GM23338 (cell line): ENCODE measurements at regions not wholly inside any gene's neighbourhood (a gene's known extent, or its start where the extent isn't known, plus 50 kb on each side); places are given as distances from the start of the nearest gene placed in this dataset.

Source experiments
- ATAC-seq: fragments of 200-7000 bp; cut with Tn5 transposase; 3 replicates; pipeline ENCODE4 v1.9.1; 2020
- DNase-seq: peaks from one replicate; pipeline ENCODE4 v3.0.0-alpha.2; 2015; ENCODE audit warnings: low spot score
- H2AFZ ChIP-seq: fragments of 200-600 bp; sonication (generic); 2 replicates; pipeline ENCODE4 v1.8.0; 2016; ENCODE audit warnings: antibody characterized with exemption, mild to moderate bottlenecking, moderate library complexity
- H3F3A ChIP-seq: fragments of 200-600 bp; sonication (generic); replicated peaks from 2 replicates; pipeline ENCODE4 v1.8.0; 2017; ENCODE audit warnings: antibody characterized with exemption, mixed run types, low read depth
- H3K27ac ChIP-seq: fragments of 200-600 bp; sonication (generic); 2 replicates; pipeline ENCODE4 v1.6.1; 2016; ENCODE audit warnings: low read depth
- H3K27me3 ChIP-seq: fragments of 200-600 bp; sonication (generic); 2 replicates; pipeline ENCODE4 v1.8.0; 2016; ENCODE audit warnings: mild to moderate bottlenecking, mixed run types, moderate library complexity; ENCODE audit not compliant: insufficient read depth
- H3K36me3 ChIP-seq: fragments of 200-600 bp; sonication (generic); 2 replicates; pipeline ENCODE4 v1.8.0; 2016; ENCODE audit warnings: mild to moderate bottlenecking; ENCODE audit not compliant: insufficient read depth
- H3K4me1 ChIP-seq: fragments of 200-600 bp; sonication (generic); 2 replicates; pipeline ENCODE4 v1.8.0; 2016; ENCODE audit warnings: mild to moderate bottlenecking, moderate library complexity; ENCODE audit not compliant: insufficient read depth
- H3K4me2 ChIP-seq: fragments of 200-600 bp; sonication (generic); 2 replicates; pipeline ENCODE4 v1.7.1; 2017; ENCODE audit warnings: mixed run types
- H3K4me3 ChIP-seq: fragments of 200-600 bp; sonication (generic); 2 replicates; pipeline ENCODE4 v1.6.1; 2016; ENCODE audit warnings: mixed run types
- H3K79me2 ChIP-seq: fragments of 200-600 bp; sonication (generic); replicated peaks from 2 replicates; pipeline ENCODE4 v1.8.0; 2017; ENCODE audit warnings: mild to moderate bottlenecking; ENCODE audit not compliant: insufficient read depth
- H3K9me2 ChIP-seq: fragments of 200-600 bp; sonication (generic); 2 replicates; pipeline ENCODE4 v1.8.0; 2017; ENCODE audit not compliant: insufficient read depth
- H4K20me1 ChIP-seq: fragments of 200-600 bp; sonication (generic); replicated peaks from 2 replicates; pipeline ENCODE4 v1.8.0; 2017; ENCODE audit warnings: mild to moderate bottlenecking; ENCODE audit not compliant: insufficient read depth
- H3K27ac Mint-ChIP-seq: 2 replicates; pipeline ENCODE4 v1.8.0; 2020; ENCODE audit warnings: inconsistent platforms, mild to moderate bottlenecking, moderate library complexity, mixed read lengths
- H3K27me3 Mint-ChIP-seq: 3 replicates; pipeline ENCODE4 v1.8.0; 2022; ENCODE audit warnings: low read depth, mild to moderate bottlenecking, moderate library complexity, mixed read lengths, inconsistent platforms; ENCODE audit not compliant: insufficient read depth, poor library complexity
- H3K36me3 Mint-ChIP-seq: 3 replicates; pipeline ENCODE4 v1.8.0; 2021; ENCODE audit warnings: low read depth, mild to moderate bottlenecking, inconsistent platforms, moderate library complexity, mixed read lengths
- H3K4me1 Mint-ChIP-seq: 3 replicates; pipeline ENCODE4 v1.8.0; 2020; ENCODE audit warnings: mild to moderate bottlenecking, inconsistent platforms, mixed read lengths
- H3K4me3 Mint-ChIP-seq: 3 replicates; pipeline ENCODE4 v1.8.0; 2021; ENCODE audit warnings: moderate library complexity, mild to moderate bottlenecking, inconsistent platforms, mixed read lengths
- H3K9me3 Mint-ChIP-seq: 3 replicates; pipeline ENCODE4 v1.8.0; 2020; ENCODE audit warnings: moderate library complexity, mild to moderate bottlenecking, inconsistent platforms, mixed read lengths
- CREB1 ChIP-seq: fragments of 250-450 bp; sonication (Bioruptor Pico); IDR thresholded peaks from 2 replicates; pipeline ENCODE4 v1.5.0; 2020; ENCODE audit warnings: low read depth, mild to moderate bottlenecking, moderate library complexity
- EZH2 ChIP-seq: fragments of 200-600 bp; sonication (generic); IDR thresholded peaks from one replicate; pipeline ENCODE4 v1.8.0; 2017; ENCODE audit warnings: antibody characterized with exemption, mild to moderate bottlenecking, low read depth; ENCODE audit not compliant: unreplicated experiment
- EZH2phosphoT487 ChIP-seq: fragments of 200-600 bp; sonication (generic); IDR thresholded peaks from one replicate; pipeline ENCODE4 v1.8.1; 2018; ENCODE audit warnings: antibody characterized with exemption; ENCODE audit not compliant: unreplicated experiment
- JUNB ChIP-seq: IDR thresholded peaks from one replicate; pipeline ENCODE4 v1.6.1; 2016; ENCODE audit warnings: antibody characterized with exemption; ENCODE audit not compliant: unreplicated experiment
- NANOG ChIP-seq: IDR thresholded peaks from 2 replicates; pipeline ENCODE4 v1.6.1; 2016; ENCODE audit warnings: antibody characterized with exemption, borderline replicate concordance
- POLR2AphosphoS5 ChIP-seq: IDR thresholded peaks from 2 replicates; pipeline ENCODE4 v1.6.1; 2016; ENCODE audit warnings: antibody characterized with exemption, low read depth
- STAT1 ChIP-seq: IDR thresholded peaks from one replicate; pipeline ENCODE4 v1.6.1; 2016; ENCODE audit warnings: antibody characterized with exemption; ENCODE audit not compliant: unreplicated experiment
- ZNF462 ChIP-seq: fragments of 250-450 bp; sonication (Bioruptor Pico); IDR thresholded peaks from 2 replicates; pipeline ENCODE4 v1.5.0; 2020; ENCODE audit warnings: mild to moderate bottlenecking, moderate library complexity
- TF ChIP-seq, protein P1 (sequence below): IDR thresholded peaks from 2 replicates; pipeline ENCODE4 v1.6.1; 2016; ENCODE audit warnings: antibody characterized with exemption
- TF ChIP-seq, protein P2 (sequence below), 2 experiments: fragments of 200-600 bp in 1 of 2; sonication (generic) in 1 of 2; conservative IDR thresholded peaks; 2 replicates each; pipeline versions ENCODE4 v1.5.1 to v1.6.1; 2016 to 2017; ENCODE audit warnings: antibody characterized with exemption in 2 of 2, low read depth in 2 of 2, mild to moderate bottlenecking in 2 of 2, moderate library complexity in 1 of 2

DNA sequence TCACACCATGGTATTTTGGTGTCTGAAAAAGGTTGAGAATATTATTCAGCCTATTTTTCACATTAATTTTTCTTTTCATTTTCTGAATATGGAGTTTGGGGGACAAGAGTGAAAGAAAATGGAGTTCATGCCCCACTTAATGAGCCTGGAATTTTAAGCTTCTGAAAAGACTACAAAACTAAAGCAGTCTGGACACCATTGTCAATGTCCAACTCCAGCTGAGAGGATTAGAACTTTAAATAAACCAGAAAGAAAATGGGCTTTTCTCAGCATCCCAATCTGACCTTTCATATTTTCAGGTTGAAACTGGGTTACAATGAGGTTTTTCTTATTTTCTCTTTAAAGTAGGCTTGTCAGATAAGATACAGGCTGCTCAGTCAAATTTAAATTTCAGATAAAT is 207.7 kb downstream of the SLC6A15 start:
- no peak overlapping the region for H3K4me2 ChIP-seq
- H2AFZ ChIP-seq = peak overlapping the region; percentile 52; the same call in 1 of the 2 replicates
- H3K4me3 ChIP-seq = no peak overlapping the region
- H3K4me3 Mint-ChIP-seq = no peak overlapping the region
- no peaks in the 10 kb centered on the region for H3K9me2 ChIP-seq
- H3K4me1 ChIP-seq = peaks cover 21% of the 10 kb centered on the region; the same call in 1 of the 2 replicates
- ATAC-seq (no peak), DNase-seq (no peak)
- H3K9me3 Mint-ChIP-seq = no peaks in the 10 kb centered on the region
- no peak overlapping the region for H3K27ac Mint-ChIP-seq
- no peaks in the 10 kb centered on the region for H3F3A ChIP-seq
- no peaks in the 10 kb centered on the region for H3K79me2 ChIP-seq
- H3K36me3 ChIP-seq = no peaks in the 10 kb centered on the region
- no peak for TF ChIP-seq EZH2
- no peak for TF ChIP-seq NANOG
- TF ChIP-seq POLR2AphosphoS5 = no peak
- TF ChIP-seq STAT1 = no peak
- no peaks in the 10 kb centered on the region for H3K27me3 Mint-ChIP-seq
- no peaks in the 10 kb centered on the region for H3K36me3 Mint-ChIP-seq
- H3K27ac ChIP-seq = no peak overlapping the region
- H3K4me1 Mint-ChIP-seq = peaks cover 21% of the 10 kb centered on the region
- H4K20me1 ChIP-seq = no peaks in the 10 kb centered on the region
- H3K27me3 ChIP-seq = no peaks in the 10 kb centered on the region

- Mint-ChIP-seq H3K36me3 (no peaks in the 10 kb centered on the region), H3K9me3 (no peaks in the 10 kb centered on the region), H3K27me3 (no peaks in the 10 kb centered on the region), H3K4me3 (no peak overlapping the region), H3K4me1 (peaks cover 39% of the 10 kb centered on the region), H3K27ac (no peak overlapping the region)
- H2AFZ ChIP-seq = peak overlapping the region; percentile 69
- H3K79me2 ChIP-seq = no peaks in the 10 kb centered on the region
- no peaks in the 10 kb centered on the region for H3F3A ChIP-seq
- H4K20me1 ChIP-seq = no peaks in the 10 kb centered on the region
- no peaks in the 10 kb centered on the region for H3K36me3 ChIP-seq
- H3K4me1 ChIP-seq = peaks cover 38% of the 10 kb centered on the region
- H3K9me2 ChIP-seq = no peaks in the 10 kb centered on the region
- ATAC-seq = no peak
- no peak overlapping the region for H3K27ac ChIP-seq
- H3K4me2 ChIP-seq = no peak overlapping the region
- no peak overlapping the region for H3K4me3 ChIP-seq
- DNase-seq = no peak
- H3K27me3 ChIP-seq = no peaks in the 10 kb centered on the region
- TF ChIP-seq, protein P1, sequence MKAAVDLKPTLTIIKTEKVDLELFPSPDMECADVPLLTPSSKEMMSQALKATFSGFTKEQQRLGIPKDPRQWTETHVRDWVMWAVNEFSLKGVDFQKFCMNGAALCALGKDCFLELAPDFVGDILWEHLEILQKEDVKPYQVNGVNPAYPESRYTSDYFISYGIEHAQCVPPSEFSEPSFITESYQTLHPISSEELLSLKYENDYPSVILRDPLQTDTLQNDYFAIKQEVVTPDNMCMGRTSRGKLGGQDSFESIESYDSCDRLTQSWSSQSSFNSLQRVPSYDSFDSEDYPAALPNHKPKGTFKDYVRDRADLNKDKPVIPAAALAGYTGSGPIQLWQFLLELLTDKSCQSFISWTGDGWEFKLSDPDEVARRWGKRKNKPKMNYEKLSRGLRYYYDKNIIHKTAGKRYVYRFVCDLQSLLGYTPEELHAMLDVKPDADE = no peak
- TF ChIP-seq JUNB (no peak), CREB1 (CRISPR knock-in tag) (no peak), ZNF462 (no peak), POLR2AphosphoS5 (no peak), EZH2phosphoT487 (no peak)
- TF ChIP-seq, protein P2, sequence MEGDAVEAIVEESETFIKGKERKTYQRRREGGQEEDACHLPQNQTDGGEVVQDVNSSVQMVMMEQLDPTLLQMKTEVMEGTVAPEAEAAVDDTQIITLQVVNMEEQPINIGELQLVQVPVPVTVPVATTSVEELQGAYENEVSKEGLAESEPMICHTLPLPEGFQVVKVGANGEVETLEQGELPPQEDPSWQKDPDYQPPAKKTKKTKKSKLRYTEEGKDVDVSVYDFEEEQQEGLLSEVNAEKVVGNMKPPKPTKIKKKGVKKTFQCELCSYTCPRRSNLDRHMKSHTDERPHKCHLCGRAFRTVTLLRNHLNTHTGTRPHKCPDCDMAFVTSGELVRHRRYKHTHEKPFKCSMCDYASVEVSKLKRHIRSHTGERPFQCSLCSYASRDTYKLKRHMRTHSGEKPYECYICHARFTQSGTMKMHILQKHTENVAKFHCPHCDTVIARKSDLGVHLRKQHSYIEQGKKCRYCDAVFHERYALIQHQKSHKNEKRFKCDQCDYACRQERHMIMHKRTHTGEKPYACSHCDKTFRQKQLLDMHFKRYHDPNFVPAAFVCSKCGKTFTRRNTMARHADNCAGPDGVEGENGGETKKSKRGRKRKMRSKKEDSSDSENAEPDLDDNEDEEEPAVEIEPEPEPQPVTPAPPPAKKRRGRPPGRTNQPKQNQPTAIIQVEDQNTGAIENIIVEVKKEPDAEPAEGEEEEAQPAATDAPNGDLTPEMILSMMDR (conservative IDR thresholded peaks at IDR 0.05; ENCODE audit: low read depth in 2 of 2) = no peak
Measured at GRCh38 chr12:84702001-84702400, 210.6 kb downstream of the SLC6A15 start.
